NCI-H2171 treated with DMSO at 0.1 percent for 48 hours (cell line): ENCODE measurements at regions not wholly inside any gene's neighbourhood (a gene's known extent, or its start where the extent isn't known, plus 50 kb on each side); places are given as distances from the start of the nearest gene placed in this dataset.

ENCODE experiments used
- DNase-seq: peaks from one replicate; lab custom pipeline; 2025; lab: John Stamatoyannopoulos, UW

DNA sequence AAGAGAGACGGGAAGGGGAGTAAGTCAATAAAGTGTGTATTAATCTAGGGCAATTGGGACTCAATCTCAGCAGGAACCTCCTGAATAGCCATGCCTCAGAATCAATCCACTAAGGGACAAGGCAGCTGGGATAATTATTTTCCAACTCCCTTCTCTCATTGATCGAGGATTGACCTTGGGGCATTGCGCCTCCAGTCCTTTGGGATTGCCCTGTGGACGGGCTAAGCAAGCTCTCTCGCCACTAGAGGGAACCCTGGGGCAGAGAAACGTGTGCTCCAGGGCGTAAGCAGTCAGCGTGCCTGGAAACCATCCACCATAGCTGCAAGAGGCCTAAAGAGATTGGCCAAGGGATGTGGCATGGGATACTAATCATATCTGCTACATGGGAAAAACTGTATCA is 53.9 kb upstream of the ERCC4 start:
- peak; percentile 51 for DNase-seq
